Mucosa of stomach (tissue), 1 donor: ENCODE measurements at regions not wholly inside any gene's neighbourhood (a gene's known extent, or its start where the extent isn't known, plus 50 kb on each side); places are given as distances from the start of the nearest gene placed in this dataset.

ENCODE experiments used
- H3K27me3 ChIP-seq: one replicate; pipeline ENCODE4 v1.7.0; 2013; ENCODE audit warnings: mild to moderate bottlenecking, low read length; ENCODE audit not compliant: control insufficient read depth, insufficient read depth
- H3K36me3 ChIP-seq: one replicate; pipeline ENCODE4 v1.7.0; 2013; ENCODE audit warnings: low read length; ENCODE audit not compliant: control insufficient read depth, insufficient read depth
- H3K4me1 ChIP-seq: one replicate; pipeline ENCODE4 v1.7.0; 2013; ENCODE audit warnings: mild to moderate bottlenecking, low read length; ENCODE audit not compliant: control insufficient read depth, insufficient read depth
- H3K4me3 ChIP-seq: one replicate; pipeline ENCODE4 v1.7.0; 2013; ENCODE audit warnings: low read length
- H3K9ac ChIP-seq: one replicate; pipeline ENCODE4 v1.7.0; 2013; ENCODE audit warnings: mild to moderate bottlenecking, low read length, moderate library complexity
- H3K9me3 ChIP-seq: one replicate; pipeline ENCODE4 v1.7.0; 2013; ENCODE audit warnings: mild to moderate bottlenecking, low read length, moderate library complexity; ENCODE audit not compliant: control insufficient read depth
- donor health status: Pancreatic carcinoma.

GRCh38 chr2:7471185-7471584 is 554.0 kb downstream of the RNF144A start:
- no peaks in the 10 kb centered on the region for H3K9me3 ChIP-seq
- H3K9ac ChIP-seq: no peak overlapping the region
- no peak overlapping the region for H3K4me3 ChIP-seq
- no peaks in the 10 kb centered on the region for H3K4me1 ChIP-seq
- H3K27me3 ChIP-seq: no peaks in the 10 kb centered on the region
- H3K36me3 ChIP-seq: no peaks in the 10 kb centered on the region

GRCh38 chr2:7472465-7472864 is 555.3 kb downstream of the RNF144A start:
- H3K4me3 ChIP-seq: no peak overlapping the region
- H3K9ac ChIP-seq: no peak overlapping the region
- no peaks in the 10 kb centered on the region for H3K4me1 ChIP-seq
- no peaks in the 10 kb centered on the region for H3K9me3 ChIP-seq
- no peaks in the 10 kb centered on the region for H3K27me3 ChIP-seq
- no peaks in the 10 kb centered on the region for H3K36me3 ChIP-seq

DNA sequence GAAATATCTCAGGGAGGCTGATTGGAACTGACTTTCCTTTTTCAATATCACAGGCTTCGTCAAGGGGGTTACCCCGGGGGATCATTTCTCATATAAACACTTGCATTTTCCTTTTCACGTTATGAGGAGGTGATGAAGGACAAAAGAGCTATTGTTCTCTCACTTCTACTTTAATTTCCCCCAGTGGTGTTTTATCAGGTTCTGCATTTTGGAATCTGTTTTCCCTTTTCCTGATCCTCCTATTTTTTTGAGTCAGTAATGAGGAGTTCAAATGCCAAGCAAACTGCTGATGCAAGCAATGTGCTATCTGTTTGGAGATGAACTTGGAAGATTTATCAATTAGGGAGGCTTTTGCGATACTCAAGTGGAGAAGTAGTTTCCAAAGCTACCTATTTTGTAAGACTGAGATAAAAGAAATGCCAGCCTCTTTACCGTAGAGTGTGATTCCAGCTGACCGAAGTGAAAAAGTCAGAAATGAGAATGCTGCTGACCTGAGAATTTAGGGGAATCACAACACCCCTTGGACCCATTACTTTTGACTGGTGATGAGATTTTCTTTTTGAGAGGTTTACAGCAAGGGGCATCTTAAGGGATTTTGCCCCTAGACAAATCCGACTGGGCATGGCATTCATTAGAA is 556.0 kb downstream of the RNF144A start:
- H3K4me1 ChIP-seq: no peaks in the 10 kb centered on the region
- H3K36me3 ChIP-seq: no peaks in the 10 kb centered on the region
- no peaks in the 10 kb centered on the region for H3K9me3 ChIP-seq
- no peaks in the 10 kb centered on the region for H3K27me3 ChIP-seq
- no peak overlapping the region for H3K9ac ChIP-seq
- H3K4me3 ChIP-seq: no peak overlapping the region

DNA sequence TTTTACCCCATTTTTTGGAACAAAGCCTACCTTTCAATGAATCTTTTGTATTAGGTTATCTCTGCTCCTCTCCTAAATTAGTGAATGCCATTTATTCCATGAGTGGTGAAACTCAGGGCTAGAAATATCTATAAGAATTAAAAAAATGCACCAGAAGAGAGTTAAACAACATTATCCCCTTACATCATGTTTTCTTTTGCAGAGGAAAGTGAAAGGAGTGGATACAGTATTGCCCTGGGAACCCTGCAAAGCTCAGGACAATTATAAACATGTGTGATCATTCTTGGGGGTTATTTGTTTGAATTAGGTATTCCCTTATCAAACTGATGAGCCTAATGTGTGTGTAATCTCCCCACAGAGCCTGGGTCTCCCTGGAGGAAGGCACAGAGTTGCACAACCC is 559.2 kb downstream of the RNF144A start:
- Histone ChIP-seq H3K27me3 (no peaks in the 10 kb centered on the region), H3K9ac (no peak overlapping the region), H3K9me3 (no peaks in the 10 kb centered on the region), H3K4me1 (no peaks in the 10 kb centered on the region), H3K36me3 (no peaks in the 10 kb centered on the region), H3K4me3 (no peak overlapping the region)

- Histone ChIP-seq H3K4me3 (no peak overlapping the region), H3K36me3 (no peaks in the 10 kb centered on the region), H3K9me3 (no peaks in the 10 kb centered on the region), H3K9ac (no peak overlapping the region), H3K27me3 (no peaks in the 10 kb centered on the region), H3K4me1 (no peaks in the 10 kb centered on the region)
Observed at GRCh38 chr2:7479603-7480002, 562.4 kb downstream of the RNF144A start.

DNA sequence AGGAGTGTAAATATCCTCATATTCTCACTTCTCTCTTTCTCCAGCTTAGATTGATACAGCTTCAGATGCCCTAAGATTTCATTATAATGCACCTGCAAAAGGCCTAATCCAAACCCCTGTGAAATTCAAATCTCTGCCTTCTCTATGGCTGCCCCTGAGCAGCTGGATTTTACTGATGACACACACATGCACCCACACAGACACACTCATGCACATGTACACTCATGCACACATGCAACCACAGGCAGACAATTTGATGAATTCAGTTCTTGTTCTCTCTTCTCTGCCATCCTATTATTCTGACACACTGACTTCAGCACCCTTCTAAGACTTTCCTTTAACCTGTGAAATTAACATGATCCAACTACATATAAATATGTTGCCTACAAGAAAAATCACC is 563.2 kb downstream of the RNF144A start:
- Histone ChIP-seq H3K9ac (no peak overlapping the region), H3K27me3 (no peaks in the 10 kb centered on the region), H3K4me1 (no peaks in the 10 kb centered on the region), H3K4me3 (no peak overlapping the region), H3K36me3 (no peaks in the 10 kb centered on the region), H3K9me3 (no peaks in the 10 kb centered on the region)

DNA sequence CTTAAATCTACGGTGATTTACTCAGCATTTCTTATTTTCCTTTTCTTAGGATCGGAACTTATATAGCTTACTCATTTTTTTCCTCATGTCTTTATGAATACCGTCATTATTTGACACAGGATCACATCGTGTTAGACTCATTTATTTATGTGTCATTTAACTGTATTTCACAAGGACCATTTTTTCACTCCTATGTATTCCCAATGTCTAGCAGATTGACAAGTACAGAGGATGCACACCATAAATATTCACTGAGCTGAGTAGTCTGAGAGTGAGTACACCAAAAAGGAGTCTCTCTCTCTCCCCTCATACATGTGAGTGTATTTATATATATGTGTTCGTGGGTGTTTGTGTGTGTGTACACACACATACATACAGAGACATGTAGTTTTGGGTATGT is 573.5 kb downstream of the RNF144A start:
- Histone ChIP-seq H3K4me3 (no peak overlapping the region), H3K9ac (no peak overlapping the region), H3K4me1 (no peaks in the 10 kb centered on the region), H3K36me3 (no peaks in the 10 kb centered on the region), H3K27me3 (no peaks in the 10 kb centered on the region), H3K9me3 (no peaks in the 10 kb centered on the region)

- Histone ChIP-seq H3K36me3 (no peaks in the 10 kb centered on the region), H3K9me3 (no peaks in the 10 kb centered on the region), H3K4me1 (no peaks in the 10 kb centered on the region), H3K4me3 (no peak overlapping the region), H3K27me3 (no peaks in the 10 kb centered on the region), H3K9ac (no peak overlapping the region)
Observed at GRCh38 chr2:7492719-7493118, 575.5 kb downstream of the RNF144A start.

DNA sequence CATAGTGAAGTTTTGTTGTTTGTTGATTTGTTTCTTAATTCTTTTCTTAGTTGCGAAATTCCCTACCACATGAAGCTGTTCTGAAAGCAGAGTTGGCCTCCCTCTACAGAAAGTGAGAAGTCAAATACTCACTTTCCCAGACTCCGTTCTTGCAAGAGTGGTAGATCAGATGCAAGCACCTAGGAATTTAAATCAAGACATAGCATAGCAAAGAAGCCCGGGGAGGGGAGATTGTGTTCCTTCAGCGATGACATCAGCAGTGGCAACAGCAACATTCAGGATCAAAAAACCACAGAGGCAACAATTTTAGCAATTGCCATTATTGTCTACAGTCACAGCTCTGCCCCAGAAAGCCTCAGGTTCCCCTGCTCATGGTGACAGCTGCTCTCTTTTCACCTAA is 580.0 kb downstream of the RNF144A start:
- H3K9ac ChIP-seq: no peak overlapping the region
- no peak overlapping the region for H3K4me3 ChIP-seq
- no peaks in the 10 kb centered on the region for H3K9me3 ChIP-seq
- no peaks in the 10 kb centered on the region for H3K27me3 ChIP-seq
- H3K36me3 ChIP-seq: no peaks in the 10 kb centered on the region
- no peaks in the 10 kb centered on the region for H3K4me1 ChIP-seq

GRCh38 chr2:7499018-7499417 is 581.8 kb downstream of the RNF144A start:
- Histone ChIP-seq H3K9ac (no peak overlapping the region), H3K27me3 (no peaks in the 10 kb centered on the region), H3K4me1 (no peaks in the 10 kb centered on the region)

GRCh38 chr2:7502336-7502735 is 585.1 kb downstream of the RNF144A start:
- no peak overlapping the region for H3K4me3 ChIP-seq
- no peaks in the 10 kb centered on the region for H3K9me3 ChIP-seq
- H3K36me3 ChIP-seq: no peaks in the 10 kb centered on the region
- H3K27me3 ChIP-seq: no peaks in the 10 kb centered on the region
- H3K4me1 ChIP-seq: no peaks in the 10 kb centered on the region
- no peak overlapping the region for H3K9ac ChIP-seq

More at GRCh38 chr2:7499018-7499417, 581.8 kb downstream of the RNF144A start:
- Histone ChIP-seq H3K36me3 (no peaks in the 10 kb centered on the region), H3K9me3 (no peaks in the 10 kb centered on the region), H3K4me3 (no peak overlapping the region)

GRCh38 chr2:7508296-7508943 is 591.2 kb downstream of the RNF144A start:
- no peak overlapping the region for H3K4me3 ChIP-seq
- H3K4me1 ChIP-seq: no peaks in the 10 kb centered on the region

More at GRCh38 chr2:7508296-7508943, 591.2 kb downstream of the RNF144A start:
- Histone ChIP-seq H3K36me3 (no peaks in the 10 kb centered on the region), H3K9me3 (no peaks in the 10 kb centered on the region), H3K9ac (no peak overlapping the region), H3K27me3 (no peaks in the 10 kb centered on the region)
